HG03442 (cell line): ENCODE measurements at regions not wholly inside any gene's neighbourhood (a gene's known extent, or its start where the extent isn't known, plus 50 kb on each side); places are given as distances from the start of the nearest gene placed in this dataset.
"Not testable (repeated sequence)": the region's sequence is repeated elsewhere in the genome, so short reads cannot be mapped to it uniquely, and the experiment has no call there.

ENCODE experiments used
- ATAC-seq: cut with Tn5 transposase; IDR thresholded peaks from one replicate; pipeline ENCODE4 v1.9.1; 2021; ENCODE audit warnings: mild to moderate bottlenecking, moderate library complexity; ENCODE audit not compliant: unreplicated experiment

- ATAC-seq: no peak
Measured at GRCh38 chr2:17363846-17364245, 154.4 kb downstream of the RAD51AP2 start.

- ATAC-seq: no peak
Measured at GRCh38 chr2:17362956-17363355, 155.3 kb downstream of the RAD51AP2 start.

DNA sequence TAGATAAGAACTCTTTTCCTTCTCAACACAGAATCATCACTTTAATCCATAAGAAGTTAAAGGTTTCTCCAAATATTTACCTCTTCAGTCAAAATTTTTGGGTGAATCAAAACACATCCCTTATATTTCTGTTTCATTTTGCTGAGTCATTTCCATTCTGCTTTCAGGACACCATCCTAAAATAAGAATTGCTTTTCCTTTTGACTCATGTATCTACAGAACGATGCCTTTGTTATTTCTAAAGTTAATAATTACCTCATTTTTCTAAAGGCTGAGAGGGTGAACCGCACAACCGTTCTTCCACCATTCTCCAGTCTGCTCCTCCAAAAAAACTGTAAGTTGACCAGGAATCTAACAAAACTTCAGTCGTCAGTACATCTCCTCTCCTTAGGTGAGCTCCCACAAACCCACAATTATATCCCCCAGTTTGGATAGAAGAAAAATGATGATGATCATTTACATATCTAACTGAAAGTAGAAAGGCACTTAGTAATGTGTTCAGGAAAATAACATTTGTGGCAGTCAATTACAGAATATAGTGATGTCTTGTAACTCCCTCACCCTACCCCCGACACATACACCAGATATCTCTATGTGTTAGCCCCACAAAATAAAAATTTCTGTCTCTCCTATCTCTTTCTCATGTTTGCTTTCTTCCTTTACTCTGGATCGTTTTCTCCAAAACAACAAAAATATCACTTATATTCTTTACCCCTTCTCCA, 162.5 kb downstream of the RAD51AP2 start:
- ATAC-seq: peak; percentile 92

DNA sequence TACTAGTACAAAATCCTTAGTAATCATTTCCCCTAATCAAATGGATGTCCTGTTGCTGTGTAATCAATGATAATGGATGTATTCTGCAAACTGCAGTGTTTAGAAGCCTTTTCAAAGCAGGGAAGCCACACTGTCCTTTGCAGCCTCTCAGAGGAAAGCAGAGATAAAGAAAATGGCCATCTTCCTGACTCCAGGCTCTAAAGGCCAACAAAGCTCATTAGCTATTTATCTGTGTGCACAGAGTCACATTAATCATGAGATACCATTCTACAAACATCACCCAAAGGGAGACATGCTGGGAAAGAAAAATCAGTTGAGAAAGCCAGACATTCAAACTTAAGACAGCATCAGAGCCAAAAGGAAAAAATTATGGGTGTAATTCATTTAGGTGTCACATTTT, 165.0 kb downstream of the RAD51AP2 start:
- ATAC-seq: no peak

DNA sequence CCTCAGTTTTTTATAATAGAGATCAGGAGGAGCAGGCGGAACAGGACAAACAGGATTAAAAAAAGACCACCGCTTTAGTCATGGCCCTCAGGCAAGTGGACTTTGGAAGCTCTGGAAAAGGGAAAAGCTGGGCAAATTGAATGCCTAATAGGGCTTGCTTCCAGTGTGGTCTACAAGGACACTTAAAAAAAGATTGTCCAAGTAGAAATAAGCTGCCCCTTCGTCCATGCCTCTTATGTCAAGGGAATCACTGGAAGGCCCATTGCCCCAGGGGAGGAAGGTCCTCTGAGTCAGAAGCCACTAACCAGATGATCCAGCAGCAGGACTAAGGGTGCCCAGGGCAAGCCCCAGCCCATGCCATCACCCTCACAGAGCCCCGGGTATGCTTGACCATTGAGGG, 175.5 kb downstream of the RAD51AP2 start:
- ATAC-seq: not testable (repeated sequence)

GRCh38 chr2:17337507-17337906, 180.7 kb downstream of the RAD51AP2 start:
- no peak for ATAC-seq

GRCh38 chr2:17336458-17336857, 181.8 kb downstream of the RAD51AP2 start:
- no peak for ATAC-seq

- no peak for ATAC-seq
Measured at GRCh38 chr2:17334300-17334699, 183.9 kb downstream of the RAD51AP2 start.

- no peak for ATAC-seq
Measured at GRCh38 chr2:17331636-17332035, 186.6 kb downstream of the RAD51AP2 start.

- ATAC-seq: no peak
Measured at GRCh38 chr2:17328161-17328560, 190.1 kb downstream of the RAD51AP2 start.

- no peak for ATAC-seq
Measured at GRCh38 chr2:17327649-17328048, 190.6 kb downstream of the RAD51AP2 start.

DNA sequence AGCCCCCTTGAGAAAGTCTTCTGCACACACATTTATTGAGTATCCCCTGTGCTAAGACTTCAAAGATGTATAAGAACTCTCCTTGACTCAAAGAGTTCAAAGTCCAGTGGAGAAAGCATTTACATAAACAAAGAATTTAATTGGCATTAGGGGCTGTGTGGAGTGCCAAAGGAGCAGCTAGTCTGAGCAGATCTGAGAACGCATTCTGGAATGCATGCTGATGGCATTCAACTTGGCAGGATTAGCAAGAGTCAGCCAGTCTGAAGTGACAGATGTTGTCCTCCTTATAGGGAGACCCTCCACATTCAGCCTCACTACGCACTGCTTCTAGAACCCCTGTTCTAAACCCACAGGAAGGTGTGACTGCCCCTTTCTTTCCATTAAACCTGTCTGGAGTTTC, 191.5 kb downstream of the RAD51AP2 start:
- no peak for ATAC-seq

GRCh38 chr2:17323697-17324096, 194.5 kb downstream of the RAD51AP2 start:
- ATAC-seq: no peak

DNA sequence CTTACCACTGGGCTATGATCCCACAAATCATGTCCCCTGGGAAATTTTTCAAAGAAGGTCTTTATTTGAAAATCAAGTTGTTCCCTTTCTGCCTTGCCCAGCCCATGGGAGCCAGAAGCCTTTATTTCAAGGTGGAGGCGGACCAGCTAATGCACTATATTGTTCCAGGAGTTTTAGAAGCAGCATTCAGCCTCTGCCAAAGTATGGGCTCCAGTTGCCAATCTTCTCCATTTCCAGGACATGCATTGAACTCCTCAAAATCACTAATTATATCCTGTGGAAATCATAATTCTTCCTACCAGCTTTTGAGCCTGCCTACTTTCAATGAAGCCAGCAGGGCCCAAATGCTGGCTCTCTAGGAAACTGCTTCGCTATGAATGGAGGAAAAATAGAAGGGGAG, 195.8 kb downstream of the RAD51AP2 start:
- ATAC-seq: no peak

DNA sequence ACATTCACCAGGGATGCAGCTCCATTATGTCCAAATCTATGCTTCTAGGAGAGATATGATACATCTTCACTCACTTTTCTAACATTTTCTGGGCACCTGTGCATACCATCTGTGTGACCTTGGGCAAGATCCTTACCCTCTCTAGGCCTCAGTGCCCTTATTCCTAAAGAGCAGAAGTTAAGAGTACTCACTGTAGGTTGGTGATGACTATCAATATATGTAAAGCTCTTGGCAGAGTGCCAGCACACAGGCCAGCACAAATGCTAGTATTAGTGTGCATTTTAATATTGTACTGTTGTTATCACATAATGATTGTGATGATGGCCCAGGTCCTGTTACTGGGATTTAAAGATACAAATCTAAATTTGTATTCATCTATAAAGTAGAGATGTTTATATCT, 199.2 kb downstream of the RAD51AP2 start:
- ATAC-seq: no peak

DNA sequence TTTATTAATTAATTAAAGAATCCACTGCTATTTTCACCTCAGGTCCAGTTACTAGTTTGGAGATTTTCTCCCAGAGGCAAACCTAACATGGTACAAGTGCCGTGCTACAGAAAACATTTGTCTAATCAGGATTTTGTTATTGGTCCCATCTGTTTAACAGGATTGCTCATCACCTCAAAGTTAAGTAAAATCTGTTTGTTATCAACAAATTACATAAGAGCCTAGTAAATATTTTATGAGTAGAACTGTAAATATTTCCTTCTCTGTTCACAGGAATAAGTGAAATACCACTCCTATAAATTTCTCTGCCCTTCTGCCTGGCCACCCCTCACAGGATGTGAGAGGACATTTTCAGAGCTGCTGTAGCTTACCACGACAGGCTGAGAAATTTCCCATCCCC, 200.2 kb downstream of the RAD51AP2 start:
- ATAC-seq: no peak

- no peak for ATAC-seq
Measured at GRCh38 chr2:17317439-17317976, 200.7 kb downstream of the RAD51AP2 start.

DNA sequence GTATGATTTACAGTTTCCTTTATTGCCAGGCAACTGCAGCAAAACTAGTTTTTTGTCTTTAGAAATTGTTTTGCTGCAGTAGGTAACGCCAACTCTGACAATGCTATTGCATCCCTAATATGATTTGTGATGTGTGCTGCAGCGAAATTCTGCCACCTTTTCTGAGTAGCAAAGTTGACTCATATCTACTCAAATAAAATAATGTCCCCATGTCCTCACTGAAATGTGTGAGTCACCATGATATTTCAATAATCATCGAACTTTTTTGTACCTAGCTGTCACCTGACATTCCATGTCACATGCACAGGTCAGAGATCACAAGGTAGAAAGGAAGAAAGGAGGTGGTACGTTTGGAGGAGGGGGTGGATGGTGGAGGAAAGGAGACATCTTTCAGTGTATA, 205.0 kb downstream of the RAD51AP2 start:
- ATAC-seq: no peak

DNA sequence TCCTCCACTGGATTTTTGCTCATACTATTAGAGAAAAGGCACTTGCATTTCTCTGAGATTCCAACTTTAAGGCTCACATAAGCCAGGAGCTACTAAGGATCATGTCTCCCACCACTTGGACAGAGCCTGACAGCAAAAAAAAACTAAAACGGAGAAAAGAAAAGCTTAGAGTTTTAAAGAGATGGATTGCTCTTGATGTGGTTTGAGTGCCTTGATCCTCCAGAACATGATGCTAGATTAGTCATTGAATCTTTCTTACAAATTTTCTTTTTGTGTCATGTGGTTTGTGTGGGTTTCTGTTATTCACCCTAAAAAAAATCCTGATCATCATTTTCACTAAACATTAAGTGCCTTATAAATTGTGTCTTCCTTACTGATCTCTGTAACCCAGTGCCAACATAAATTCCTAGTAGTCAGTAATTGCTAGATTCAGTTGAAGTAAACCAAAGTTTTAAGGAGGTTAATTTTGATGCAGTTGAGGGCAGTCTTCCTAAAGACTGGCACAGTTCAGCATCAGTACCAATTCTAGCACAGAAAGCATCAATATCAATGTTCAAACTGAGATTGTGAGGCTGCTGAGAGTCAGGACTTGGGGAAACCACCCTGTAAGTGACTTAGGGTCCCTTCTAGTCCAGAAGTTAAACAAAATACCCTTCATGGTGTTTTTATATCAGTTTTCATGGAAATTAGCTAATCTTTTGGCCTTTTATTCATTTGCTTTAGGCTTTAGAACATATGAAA, 206.3 kb downstream of the RAD51AP2 start:
- ATAC-seq: no peak

DNA sequence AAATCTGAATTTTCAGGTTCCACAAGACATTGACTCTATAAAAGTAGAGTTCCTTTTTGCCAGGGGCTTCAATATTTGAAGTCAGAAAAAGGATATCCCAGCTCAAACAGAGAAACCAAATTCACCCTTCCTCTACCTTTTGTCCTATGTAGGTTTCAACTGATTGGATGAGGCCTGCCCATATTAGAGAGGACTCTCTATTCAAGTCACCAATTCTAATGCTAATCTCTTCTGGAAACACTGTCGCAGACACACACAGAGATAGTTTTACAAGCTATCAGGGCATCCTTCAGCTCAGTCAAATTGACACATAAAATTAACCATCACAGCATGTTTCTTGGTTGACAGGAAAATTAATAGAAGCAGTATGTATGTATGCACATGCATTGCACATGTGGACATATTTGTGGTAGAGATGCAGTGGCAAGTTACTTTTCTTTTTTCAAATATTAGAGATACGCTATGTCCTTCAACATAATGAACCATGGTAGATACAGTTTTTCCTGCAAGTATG, 207.1 kb downstream of the RAD51AP2 start:
- no peak for ATAC-seq

DNA sequence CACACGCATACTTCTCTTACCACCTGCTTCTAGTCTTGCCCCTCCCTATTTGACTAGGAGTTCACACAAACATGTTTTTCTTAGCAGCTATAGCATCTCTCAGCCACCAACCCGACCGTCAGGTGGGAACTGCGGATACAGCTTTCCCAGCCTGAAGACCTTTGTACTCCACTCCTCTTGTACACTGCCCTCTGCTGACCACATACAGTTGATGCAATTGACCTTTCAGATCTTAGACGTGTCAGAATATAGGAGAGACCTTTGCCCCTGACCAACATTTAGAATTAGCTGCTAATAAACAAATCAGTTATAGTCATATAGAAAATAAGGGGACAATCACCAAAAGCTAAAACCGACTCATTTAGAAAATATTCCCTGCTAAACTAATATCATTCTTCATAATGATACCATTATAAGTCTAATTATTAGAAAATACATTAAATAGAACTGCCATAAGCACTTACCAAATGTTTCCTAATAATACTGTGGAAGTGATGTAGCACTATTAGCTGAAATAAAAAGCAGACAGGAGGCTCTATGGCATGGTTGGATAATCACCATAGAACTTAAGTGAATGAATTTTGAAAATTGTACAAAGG, 208.4 kb downstream of the RAD51AP2 start:
- ATAC-seq: peak; percentile 81

DNA sequence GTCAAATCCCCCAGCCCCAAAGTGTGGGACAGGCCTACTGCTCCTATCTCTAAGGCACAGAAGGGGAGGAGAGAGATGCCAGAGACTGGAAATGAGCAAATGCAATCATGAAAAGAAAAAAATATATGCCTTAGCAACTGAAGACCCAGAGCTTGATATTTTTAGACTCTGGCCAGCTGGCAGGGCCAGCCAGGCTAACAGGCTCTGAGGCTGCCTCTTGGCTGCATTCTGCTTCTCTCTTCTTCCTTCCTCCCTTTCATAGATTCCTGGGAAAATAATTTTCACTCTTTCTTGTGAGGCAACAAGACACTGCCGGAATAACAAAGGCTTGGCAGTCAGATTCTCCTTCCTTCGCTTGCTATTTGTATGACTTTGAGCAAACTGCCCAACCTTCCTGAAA, 209.1 kb downstream of the RAD51AP2 start:
- ATAC-seq: no peak
